GM10266 (cell line): ENCODE measurements at regions not wholly inside any gene's neighbourhood (a gene's known extent, or its start where the extent isn't known, plus 50 kb on each side); places are given as distances from the start of the nearest gene placed in this dataset.
"Not testable (repeated sequence)": the region's sequence is repeated elsewhere in the genome, so short reads cannot be mapped to it uniquely, and the experiment has no call there.

Experiments
- DNase-seq: peaks from one replicate; pipeline ENCODE4 v3.0.0; 2012; ENCODE audit errors: extremely low spot score
- TF ChIP-seq, protein P1 (sequence below): IDR thresholded peaks from 2 replicates; pipeline ENCODE4 v1.5.1; 2012; ENCODE audit warnings: mild to moderate bottlenecking, low read depth; ENCODE audit not compliant: control insufficient read depth, insufficient read depth; ENCODE audit errors: missing control alignments

DNA sequence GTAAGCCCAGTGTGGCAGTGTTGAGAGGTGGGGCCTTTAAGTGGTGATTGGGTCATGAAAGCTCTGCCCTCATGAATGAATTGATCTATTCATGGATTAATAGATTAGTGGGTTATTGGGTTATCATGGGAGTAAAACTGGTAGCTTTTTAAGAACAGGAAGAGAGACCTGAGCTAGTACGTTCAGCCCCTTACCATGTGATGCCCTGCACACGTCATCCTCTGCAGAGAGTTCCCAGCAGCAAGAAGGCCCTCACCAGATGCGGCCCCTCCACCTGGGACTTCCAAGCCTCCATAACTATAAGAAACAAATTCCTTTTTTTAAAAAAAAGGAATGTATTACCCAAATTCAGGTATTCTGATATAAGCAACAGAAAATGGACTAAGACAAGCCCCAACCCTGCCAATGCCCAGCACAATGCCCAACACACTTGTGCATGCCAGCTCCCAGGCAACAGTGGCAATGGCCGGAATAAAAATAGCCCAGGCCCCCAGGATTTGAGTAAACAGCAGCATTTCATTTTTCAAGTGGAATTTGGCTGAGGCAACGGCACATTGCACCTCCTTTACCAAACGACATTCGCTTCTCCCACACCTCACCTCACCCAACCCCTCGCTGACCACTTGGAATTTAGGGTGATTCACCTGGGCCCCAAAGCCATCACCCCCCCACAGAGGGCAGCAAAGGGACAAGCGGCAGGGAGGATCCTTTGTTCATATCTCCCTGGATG lies 215.9 kb downstream of the TOMM20 start:
- no peak for DNase-seq
- TF ChIP-seq, protein P1, sequence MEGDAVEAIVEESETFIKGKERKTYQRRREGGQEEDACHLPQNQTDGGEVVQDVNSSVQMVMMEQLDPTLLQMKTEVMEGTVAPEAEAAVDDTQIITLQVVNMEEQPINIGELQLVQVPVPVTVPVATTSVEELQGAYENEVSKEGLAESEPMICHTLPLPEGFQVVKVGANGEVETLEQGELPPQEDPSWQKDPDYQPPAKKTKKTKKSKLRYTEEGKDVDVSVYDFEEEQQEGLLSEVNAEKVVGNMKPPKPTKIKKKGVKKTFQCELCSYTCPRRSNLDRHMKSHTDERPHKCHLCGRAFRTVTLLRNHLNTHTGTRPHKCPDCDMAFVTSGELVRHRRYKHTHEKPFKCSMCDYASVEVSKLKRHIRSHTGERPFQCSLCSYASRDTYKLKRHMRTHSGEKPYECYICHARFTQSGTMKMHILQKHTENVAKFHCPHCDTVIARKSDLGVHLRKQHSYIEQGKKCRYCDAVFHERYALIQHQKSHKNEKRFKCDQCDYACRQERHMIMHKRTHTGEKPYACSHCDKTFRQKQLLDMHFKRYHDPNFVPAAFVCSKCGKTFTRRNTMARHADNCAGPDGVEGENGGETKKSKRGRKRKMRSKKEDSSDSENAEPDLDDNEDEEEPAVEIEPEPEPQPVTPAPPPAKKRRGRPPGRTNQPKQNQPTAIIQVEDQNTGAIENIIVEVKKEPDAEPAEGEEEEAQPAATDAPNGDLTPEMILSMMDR: no peak

DNA sequence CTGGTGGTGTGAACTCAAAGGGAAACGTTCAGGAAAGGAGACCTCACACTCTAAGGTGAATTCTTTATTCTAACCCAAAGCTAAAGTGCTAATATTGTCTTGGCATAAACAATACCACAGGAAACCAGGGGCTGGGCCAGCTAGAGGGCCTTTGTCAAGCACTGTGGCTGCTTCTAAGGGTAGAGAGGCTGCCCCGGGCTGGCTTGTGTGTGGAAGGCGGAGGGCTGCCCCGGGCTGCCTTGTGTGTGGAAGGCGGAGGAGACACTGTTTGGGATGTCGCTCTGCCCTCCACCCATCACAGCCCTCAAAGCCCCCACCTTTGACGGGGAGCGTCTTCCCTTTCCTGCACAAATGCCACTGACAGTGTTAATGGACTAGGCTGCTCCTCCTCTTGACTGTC lies 216.8 kb downstream of the TOMM20 start:
- TF ChIP-seq, protein P1: no peak
- no peak for DNase-seq

DNA sequence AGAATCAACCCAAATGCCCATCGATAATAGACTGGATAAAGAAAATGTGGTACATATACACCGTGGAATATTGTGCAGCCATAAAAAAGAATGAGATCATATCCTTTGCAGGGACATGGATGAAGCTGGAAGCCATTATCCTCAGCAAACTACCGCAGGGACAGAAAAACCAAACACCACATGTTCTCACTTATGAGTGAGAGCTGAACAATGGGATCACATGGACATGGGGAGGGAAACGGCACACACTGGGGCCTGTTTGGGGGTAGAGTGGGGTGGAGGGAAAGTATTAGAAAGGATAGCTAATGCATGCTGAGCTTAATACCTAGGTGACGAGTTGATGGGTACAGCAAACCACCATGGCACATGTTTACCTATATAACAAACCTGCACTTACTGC lies 217.5 kb downstream of the TOMM20 start:
- not testable (repeated sequence) for DNase-seq

DNA sequence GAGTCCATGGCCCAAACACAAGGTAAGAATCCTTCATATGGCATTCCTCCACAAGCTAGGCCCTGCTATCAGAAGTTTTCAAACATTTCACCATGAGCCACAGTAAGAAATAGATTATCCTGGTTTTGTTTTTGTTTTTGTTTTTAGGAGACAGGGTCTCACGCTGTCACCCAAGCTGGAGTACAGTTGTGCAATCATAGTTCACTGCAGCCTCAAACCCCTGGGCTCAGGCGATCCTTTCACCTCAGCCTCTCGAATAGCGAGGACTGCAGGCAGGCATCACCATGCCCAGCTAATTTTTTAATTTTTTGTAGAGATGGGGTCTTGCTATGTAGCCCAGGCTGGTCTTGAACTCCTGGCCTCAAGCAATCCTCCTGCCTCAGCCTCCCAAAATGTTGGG lies 218.8 kb downstream of the TOMM20 start:
- no peak for DNase-seq
- TF ChIP-seq, protein P1: no peak

- TF ChIP-seq, protein P1: no peak
- no peak for DNase-seq
Observed at GRCh38 chr1:234909307-234909810, 219.3 kb downstream of the TOMM20 start.

DNA sequence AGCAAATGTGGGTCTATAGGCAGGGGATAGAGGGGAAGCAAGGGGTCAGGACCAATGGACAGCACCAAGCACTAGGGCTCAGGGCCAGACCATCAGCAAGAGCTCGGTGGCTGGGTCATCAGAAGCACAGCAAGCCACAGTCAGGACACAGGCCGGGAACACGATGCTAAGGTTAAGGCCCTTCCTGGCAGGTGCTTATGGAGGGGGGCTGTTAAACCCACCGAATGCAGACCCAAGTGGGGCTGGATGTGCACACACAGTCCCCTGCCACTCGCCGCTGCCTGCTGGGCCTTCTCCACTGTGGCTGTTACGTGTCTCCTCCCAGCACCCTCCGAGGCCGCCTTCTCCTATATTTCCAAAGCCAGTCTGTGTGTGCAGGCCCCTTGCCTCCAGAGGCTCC lies 220.1 kb downstream of the TOMM20 start:
- TF ChIP-seq, protein P1: no peak
- DNase-seq: no peak

DNA sequence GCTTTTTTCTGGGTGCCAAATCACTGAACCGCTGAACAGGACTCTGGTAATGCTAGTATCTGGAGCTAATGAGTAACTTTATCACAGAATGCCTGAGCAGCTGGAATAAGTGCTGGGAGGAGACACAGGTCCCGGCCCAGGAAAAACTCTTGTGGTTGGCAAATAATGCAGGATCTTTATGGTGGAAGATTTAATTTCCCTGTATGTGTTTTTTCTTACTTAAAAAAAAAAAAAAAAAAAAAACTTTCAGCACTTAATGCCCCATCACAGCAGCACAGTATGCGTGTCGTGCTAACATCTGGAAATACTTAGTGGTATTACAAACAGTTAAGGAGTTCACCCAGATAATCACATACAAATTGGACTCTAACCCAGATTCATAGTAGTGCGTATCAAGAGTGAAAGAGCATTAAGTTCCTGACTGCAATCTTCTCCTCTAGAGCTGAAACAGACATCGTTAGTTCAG lies 220.7 kb downstream of the TOMM20 start:
- TF ChIP-seq, protein P1: no peak
- no peak for DNase-seq
